IPS-15b (cell line): ENCODE measurements at regions not wholly inside any gene's neighbourhood (a gene's known extent, or its start where the extent isn't known, plus 50 kb on each side); places are given as distances from the start of the nearest gene placed in this dataset.
"Not testable (repeated sequence)": the region's sequence is repeated elsewhere in the genome, so short reads cannot be mapped to it uniquely, and the experiment has no call there.

ENCODE experiments used
- H3K27me3 ChIP-seq: one replicate; pipeline ENCODE4 v1.6.1; 2013; ENCODE audit warnings: low read length; ENCODE audit not compliant: control insufficient read depth, insufficient read depth
- H3K36me3 ChIP-seq: one replicate; pipeline ENCODE4 v1.6.1; 2013; ENCODE audit warnings: low read length; ENCODE audit not compliant: control insufficient read depth, insufficient read depth
- H3K4me1 ChIP-seq: one replicate; pipeline ENCODE4 v1.6.1; 2013; ENCODE audit warnings: mild to moderate bottlenecking, low read length; ENCODE audit not compliant: control insufficient read depth, insufficient read depth
- H3K4me3 ChIP-seq: one replicate; pipeline ENCODE4 v1.5.1; 2013; ENCODE audit warnings: low read depth, low read length
- H3K9ac ChIP-seq: one replicate; pipeline ENCODE4 v1.6.1; 2013; ENCODE audit warnings: low read depth, mild to moderate bottlenecking, low read length
- H3K9me3 ChIP-seq: one replicate; pipeline ENCODE4 v1.6.1; 2013; ENCODE audit warnings: mild to moderate bottlenecking, low read length; ENCODE audit not compliant: control insufficient read depth, insufficient read depth

- no peaks in the 10 kb centered on the region for H3K36me3 ChIP-seq
- no peaks in the 10 kb centered on the region for H3K27me3 ChIP-seq
- H3K9ac ChIP-seq = no peak overlapping the region
- H3K4me3 ChIP-seq = no peak overlapping the region
- H3K4me1 ChIP-seq = no peaks in the 10 kb centered on the region
- H3K9me3 ChIP-seq = no peaks in the 10 kb centered on the region
Observed at GRCh38 chr6:135693811-135694370, 157.6 kb upstream of the PDE7B start.

- H3K36me3 ChIP-seq = no peaks in the 10 kb centered on the region
- H3K27me3 ChIP-seq = no peaks in the 10 kb centered on the region
- H3K4me1 ChIP-seq = no peaks in the 10 kb centered on the region
- H3K4me3 ChIP-seq = no peak overlapping the region
- no peak overlapping the region for H3K9ac ChIP-seq
- no peaks in the 10 kb centered on the region for H3K9me3 ChIP-seq
Observed at GRCh38 chr6:135699705-135700104, 151.8 kb upstream of the PDE7B start.

- no peak overlapping the region for H3K4me3 ChIP-seq
- no peaks in the 10 kb centered on the region for H3K36me3 ChIP-seq
- no peaks in the 10 kb centered on the region for H3K4me1 ChIP-seq
Observed at GRCh38 chr6:135701426-135701825, 150.1 kb upstream of the PDE7B start.

GRCh38 chr6:135703007-135703406 is 148.5 kb upstream of the PDE7B start:
- Histone ChIP-seq H3K9me3 (no peaks in the 10 kb centered on the region), H3K4me1 (no peaks in the 10 kb centered on the region), H3K9ac (no peak overlapping the region), H3K4me3 (no peak overlapping the region), H3K27me3 (no peaks in the 10 kb centered on the region), H3K36me3 (no peaks in the 10 kb centered on the region)

More at GRCh38 chr6:135701426-135701825, 150.1 kb upstream of the PDE7B start:
- Histone ChIP-seq H3K27me3 (no peaks in the 10 kb centered on the region), H3K9me3 (no peaks in the 10 kb centered on the region), H3K9ac (no peak overlapping the region)

- H3K36me3 ChIP-seq = no peaks in the 10 kb centered on the region
- no peak overlapping the region for H3K9ac ChIP-seq
- H3K4me3 ChIP-seq = no peak overlapping the region
- H3K9me3 ChIP-seq = no peaks in the 10 kb centered on the region
- no peaks in the 10 kb centered on the region for H3K4me1 ChIP-seq
- no peaks in the 10 kb centered on the region for H3K27me3 ChIP-seq
Observed at GRCh38 chr6:135703621-135704020, 147.9 kb upstream of the PDE7B start.

GRCh38 chr6:135707426-135707825 is 144.1 kb upstream of the PDE7B start:
- no peak overlapping the region for H3K4me3 ChIP-seq
- no peaks in the 10 kb centered on the region for H3K4me1 ChIP-seq
- H3K36me3 ChIP-seq = no peaks in the 10 kb centered on the region
- no peak overlapping the region for H3K9ac ChIP-seq
- no peaks in the 10 kb centered on the region for H3K9me3 ChIP-seq
- H3K27me3 ChIP-seq = no peaks in the 10 kb centered on the region

GRCh38 chr6:135710042-135710441 is 141.5 kb upstream of the PDE7B start:
- Histone ChIP-seq H3K27me3 (no peaks in the 10 kb centered on the region), H3K4me3 (no peak overlapping the region)

GRCh38 chr6:135722190-135722589 is 129.3 kb upstream of the PDE7B start:
- Histone ChIP-seq H3K4me1 (no peaks in the 10 kb centered on the region), H3K36me3 (no peaks in the 10 kb centered on the region), H3K27me3 (no peaks in the 10 kb centered on the region), H3K9me3 (no peaks in the 10 kb centered on the region), H3K4me3 (no peak overlapping the region), H3K9ac (no peak overlapping the region)

More at GRCh38 chr6:135710042-135710441, 141.5 kb upstream of the PDE7B start:
- no peaks in the 10 kb centered on the region for H3K4me1 ChIP-seq
- H3K36me3 ChIP-seq = no peaks in the 10 kb centered on the region
- no peak overlapping the region for H3K9ac ChIP-seq
- H3K9me3 ChIP-seq = no peaks in the 10 kb centered on the region

- no peaks in the 10 kb centered on the region for H3K9me3 ChIP-seq
- no peaks in the 10 kb centered on the region for H3K4me1 ChIP-seq
- H3K4me3 ChIP-seq = no peak overlapping the region
- no peaks in the 10 kb centered on the region for H3K27me3 ChIP-seq
- no peaks in the 10 kb centered on the region for H3K36me3 ChIP-seq
- H3K9ac ChIP-seq = no peak overlapping the region
Observed at GRCh38 chr6:135722679-135723078, 128.8 kb upstream of the PDE7B start.

- no peaks in the 10 kb centered on the region for H3K27me3 ChIP-seq
- no peak overlapping the region for H3K4me3 ChIP-seq
- H3K9ac ChIP-seq = no peak overlapping the region
- H3K36me3 ChIP-seq = no peaks in the 10 kb centered on the region
- H3K9me3 ChIP-seq = no peaks in the 10 kb centered on the region
- no peaks in the 10 kb centered on the region for H3K4me1 ChIP-seq
Observed at GRCh38 chr6:135728589-135728988, 122.9 kb upstream of the PDE7B start.

- H3K9ac ChIP-seq = no peak overlapping the region
- H3K27me3 ChIP-seq = no peaks in the 10 kb centered on the region
- no peaks in the 10 kb centered on the region for H3K36me3 ChIP-seq
- H3K4me3 ChIP-seq = no peak overlapping the region
- H3K9me3 ChIP-seq = no peaks in the 10 kb centered on the region
- H3K4me1 ChIP-seq = no peaks in the 10 kb centered on the region
Observed at GRCh38 chr6:135731116-135731515, 120.4 kb upstream of the PDE7B start.

- H3K4me3 ChIP-seq, H3K4me1 ChIP-seq, H3K36me3 ChIP-seq, H3K27me3 ChIP-seq, H3K9me3 ChIP-seq, H3K9ac ChIP-seq: not testable (repeated sequence)
Observed at GRCh38 chr6:135736351-135736750, 115.2 kb upstream of the PDE7B start.
